Tongue (tissue), 1 donor: ENCODE measurements at regions not wholly inside any gene's neighbourhood (a gene's known extent, or its start where the extent isn't known, plus 50 kb on each side); places are given as distances from the start of the nearest gene placed in this dataset.

ENCODE experiments used
- DNase-seq: peaks from one replicate; pipeline ENCODE4 v3.0.0-alpha.2; 2015

- DNase-seq = no peak
These were observed 426.4 kb upstream of the LUZP2 start for GRCh38 chr11:24070435-24070834.

DNA sequence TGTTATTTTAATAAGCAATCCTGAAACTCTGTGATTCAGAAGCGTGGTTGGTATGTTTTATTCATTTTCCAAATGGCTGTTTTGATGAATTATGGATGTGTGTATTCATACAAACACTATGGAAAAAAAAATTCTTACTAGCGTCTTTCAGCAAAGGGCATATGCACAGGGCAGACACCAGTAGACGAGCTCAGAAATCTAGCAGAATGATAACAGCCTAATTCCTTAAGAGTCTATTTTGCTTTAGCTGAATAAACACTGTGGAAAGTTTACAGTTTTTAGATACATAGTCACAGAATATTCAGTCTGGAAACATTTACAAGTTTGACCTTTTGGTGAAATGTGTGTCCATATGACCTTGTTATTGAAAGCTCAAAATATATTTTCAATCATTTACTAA, 418.8 kb upstream of the LUZP2 start:
- DNase-seq = no peak

DNA sequence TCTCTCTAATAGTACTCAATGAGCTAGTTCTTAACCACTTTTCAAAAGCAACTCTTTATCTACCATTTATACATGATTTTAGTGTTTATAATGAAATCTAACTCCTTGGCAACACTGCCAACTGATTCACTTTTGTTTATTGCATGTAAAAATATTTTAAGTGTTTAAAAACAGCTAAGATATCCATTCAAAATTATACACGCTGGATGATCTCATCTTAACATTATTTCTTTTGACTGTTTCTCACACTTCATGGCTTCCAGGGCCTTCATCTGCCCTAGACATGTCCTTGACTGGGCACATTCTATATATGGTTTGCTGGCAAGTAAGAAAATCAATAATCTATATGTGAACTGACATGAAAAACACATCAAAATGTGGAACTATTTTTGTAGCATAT, 414.6 kb upstream of the LUZP2 start:
- DNase-seq = no peak

DNA sequence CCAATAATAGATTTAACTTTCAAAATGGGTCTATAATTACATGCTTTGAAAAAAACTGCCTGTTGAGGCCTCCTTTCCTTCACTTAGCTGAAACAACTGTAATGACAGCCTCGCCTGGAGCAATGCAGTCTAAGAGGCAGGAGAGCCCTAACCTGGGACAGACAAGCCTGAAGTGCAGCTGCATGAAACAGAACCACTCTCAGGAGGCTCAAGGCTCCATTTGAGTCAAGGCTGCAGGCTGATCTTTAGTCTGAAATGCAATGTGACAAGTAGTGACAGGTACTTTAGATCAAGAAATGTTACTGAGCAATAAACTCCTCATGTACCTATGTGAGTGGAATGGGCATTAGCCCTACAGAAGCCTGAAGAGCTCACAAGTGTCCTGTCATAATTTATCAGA, 414.0 kb upstream of the LUZP2 start:
- DNase-seq = no peak

GRCh38 chr11:24084956-24085355, 411.9 kb upstream of the LUZP2 start:
- DNase-seq = no peak

- DNase-seq = no peak
These were observed 409.9 kb upstream of the LUZP2 start for GRCh38 chr11:24086921-24087320.

- no peak for DNase-seq
These were observed 405.3 kb upstream of the LUZP2 start for GRCh38 chr11:24091594-24091993.

GRCh38 chr11:24093375-24093774, 403.5 kb upstream of the LUZP2 start:
- DNase-seq = peak; percentile 59

- no peak for DNase-seq
These were observed 388.2 kb upstream of the LUZP2 start for GRCh38 chr11:24108609-24109008.

GRCh38 chr11:24122291-24122690, 374.6 kb upstream of the LUZP2 start:
- no peak for DNase-seq

GRCh38 chr11:24124876-24125275, 372.0 kb upstream of the LUZP2 start:
- DNase-seq = no peak

DNA sequence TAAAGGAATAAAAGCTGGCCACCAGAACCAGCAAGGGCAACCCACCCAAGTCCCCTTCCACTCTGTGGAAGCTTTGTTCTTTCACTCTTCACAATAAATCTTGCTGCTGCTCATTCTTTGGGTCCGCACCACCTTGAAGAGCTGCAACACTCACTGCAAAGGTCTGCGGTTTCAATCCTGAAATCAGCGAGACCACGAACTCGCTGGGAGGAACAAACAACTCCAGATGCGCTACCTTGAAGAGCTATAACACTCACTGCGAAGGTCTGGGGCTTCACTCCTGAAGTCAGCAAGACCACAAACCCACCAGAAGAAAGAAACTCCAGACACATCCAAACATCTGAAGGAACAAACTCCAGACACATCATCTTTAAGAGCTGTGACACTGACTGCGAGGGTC, 365.2 kb upstream of the LUZP2 start:
- DNase-seq = no peak

DNA sequence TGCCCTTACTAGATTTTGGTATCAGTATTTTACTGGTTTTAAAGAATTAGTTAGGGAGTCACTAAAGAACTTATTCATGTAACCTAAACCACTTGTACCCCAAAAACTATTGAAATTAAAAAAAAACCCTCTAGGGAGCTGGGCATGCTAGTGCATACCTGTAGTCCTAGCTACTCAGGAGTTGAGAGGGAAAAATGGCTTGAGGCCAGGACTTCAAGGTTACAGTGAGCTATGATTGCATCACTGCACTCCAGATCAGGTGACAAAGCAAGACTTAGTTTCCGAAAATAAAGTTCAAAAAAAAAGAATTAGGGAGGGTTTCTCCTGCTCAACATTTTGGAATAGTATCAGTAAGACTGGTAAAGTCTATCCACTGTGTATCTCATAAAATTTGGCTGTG, 364.4 kb upstream of the LUZP2 start:
- DNase-seq = no peak

GRCh38 chr11:24134879-24135589, 361.8 kb upstream of the LUZP2 start:
- no peak for DNase-seq

DNA sequence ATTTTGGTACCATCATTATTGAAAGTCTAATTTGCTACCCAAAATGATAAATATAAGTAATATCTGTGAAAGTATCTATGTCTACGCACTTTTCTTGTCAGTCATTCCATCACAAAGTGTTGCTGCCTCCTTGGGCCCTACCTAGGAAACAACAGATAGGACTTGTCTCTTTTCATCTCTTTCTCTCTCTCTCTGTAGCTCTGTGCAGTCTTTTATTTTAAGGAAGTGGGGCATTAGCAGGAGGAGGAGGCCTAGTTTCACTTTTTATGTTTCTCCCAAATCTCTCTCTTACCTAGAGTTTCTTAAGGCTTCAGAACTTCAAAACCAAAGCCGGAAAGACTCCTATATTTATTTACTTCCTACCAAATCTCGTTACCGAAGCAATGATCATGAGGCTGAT, 354.8 kb upstream of the LUZP2 start:
- DNase-seq = no peak

GRCh38 chr11:24145411-24145810, 351.4 kb upstream of the LUZP2 start:
- DNase-seq = no peak

DNA sequence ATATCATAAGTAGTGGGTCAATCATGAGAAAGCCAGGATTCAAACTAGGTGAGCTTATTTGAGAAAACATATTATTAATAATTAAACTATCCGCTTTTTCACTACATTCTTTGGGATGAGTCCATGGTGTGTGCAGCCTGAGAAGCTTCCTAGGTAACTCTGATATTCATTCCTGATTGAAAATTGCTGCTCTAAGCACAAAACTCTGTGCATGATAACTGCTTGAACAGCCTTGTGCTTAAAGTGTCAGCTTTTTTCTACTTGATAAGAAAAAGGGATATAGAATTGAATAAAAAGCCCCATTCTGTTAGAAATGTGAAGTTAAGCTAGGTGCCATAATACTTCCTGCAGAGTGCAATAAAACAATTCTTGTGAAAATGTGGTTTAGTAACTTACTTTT, 343.5 kb upstream of the LUZP2 start:
- DNase-seq = no peak

DNA sequence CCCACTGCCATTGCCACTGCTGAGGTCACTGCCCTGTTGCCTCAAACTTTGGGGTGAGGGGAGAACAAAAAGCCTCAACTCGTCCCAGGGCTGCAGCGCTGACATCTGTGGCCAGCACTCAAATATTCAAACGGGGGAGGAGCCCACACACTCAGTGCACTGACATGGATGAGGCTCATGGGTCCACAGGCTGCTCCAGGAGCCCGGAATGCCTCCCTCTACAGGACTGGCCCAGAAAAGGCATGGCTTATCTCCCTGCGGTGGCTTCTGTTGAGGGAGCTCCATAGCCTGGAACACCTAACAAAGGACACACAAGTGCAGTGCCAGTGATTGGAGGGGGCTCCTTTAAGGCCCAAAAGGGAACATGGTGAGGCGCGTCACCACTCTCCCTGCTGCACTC, 341.1 kb upstream of the LUZP2 start:
- no peak for DNase-seq

DNA sequence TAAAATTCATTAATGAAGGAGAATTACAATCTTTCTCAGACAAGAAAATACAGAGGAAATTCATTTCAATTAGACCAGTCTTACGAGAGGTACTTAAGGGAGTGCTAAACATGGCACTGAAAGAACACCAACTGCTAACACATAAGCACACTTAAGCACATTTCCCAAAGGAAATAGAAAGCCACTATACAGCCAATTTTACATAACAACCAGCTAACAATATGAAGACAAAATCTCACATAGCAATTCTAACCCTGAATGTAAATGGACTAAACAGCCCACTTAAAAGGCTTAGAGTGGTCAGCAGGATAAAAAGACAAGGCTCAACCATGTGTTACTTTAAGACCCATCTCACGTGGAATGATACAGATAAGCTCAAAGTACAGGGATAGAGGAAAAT, 339.5 kb upstream of the LUZP2 start:
- no peak for DNase-seq

DNA sequence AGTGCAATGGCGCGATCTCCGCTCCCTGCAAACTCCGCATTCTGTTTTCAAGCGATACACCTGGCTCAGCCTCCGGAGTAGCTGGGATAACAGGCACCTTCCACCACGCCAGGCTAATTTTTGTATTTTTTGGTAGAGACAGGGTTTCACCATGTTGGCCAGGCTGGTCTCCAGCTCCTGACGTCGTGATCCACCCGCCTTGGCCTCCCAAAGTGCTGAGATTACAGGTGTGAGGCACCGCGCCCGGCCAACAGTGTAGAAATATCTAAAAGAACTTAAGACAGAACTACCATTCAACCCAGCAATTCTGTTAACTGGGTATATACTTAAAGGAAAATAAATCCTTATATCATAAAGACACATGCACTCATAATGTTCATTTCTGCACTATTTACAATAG, 335.3 kb upstream of the LUZP2 start:
- no peak for DNase-seq

DNA sequence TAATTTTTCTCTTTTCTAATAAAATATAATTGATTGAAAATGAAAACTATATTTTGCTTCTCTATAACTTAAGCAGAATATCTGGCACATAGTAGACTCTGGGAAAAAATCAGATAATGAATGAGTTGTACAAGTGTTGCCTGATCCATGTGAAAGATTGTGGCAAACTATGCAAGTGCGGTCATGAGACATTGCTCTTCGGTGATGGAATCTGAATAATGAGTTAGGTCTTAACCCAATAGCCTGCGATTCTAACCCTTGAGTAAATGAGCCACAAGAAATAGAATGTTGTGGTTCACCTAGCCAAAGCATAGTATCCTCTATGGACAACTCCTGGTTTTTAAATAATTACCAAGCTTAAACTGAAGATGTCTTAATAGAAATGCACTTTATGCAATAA, 333.7 kb upstream of the LUZP2 start:
- DNase-seq = no peak

GRCh38 chr11:24163841-24164240, 333.0 kb upstream of the LUZP2 start:
- DNase-seq = no peak

DNA sequence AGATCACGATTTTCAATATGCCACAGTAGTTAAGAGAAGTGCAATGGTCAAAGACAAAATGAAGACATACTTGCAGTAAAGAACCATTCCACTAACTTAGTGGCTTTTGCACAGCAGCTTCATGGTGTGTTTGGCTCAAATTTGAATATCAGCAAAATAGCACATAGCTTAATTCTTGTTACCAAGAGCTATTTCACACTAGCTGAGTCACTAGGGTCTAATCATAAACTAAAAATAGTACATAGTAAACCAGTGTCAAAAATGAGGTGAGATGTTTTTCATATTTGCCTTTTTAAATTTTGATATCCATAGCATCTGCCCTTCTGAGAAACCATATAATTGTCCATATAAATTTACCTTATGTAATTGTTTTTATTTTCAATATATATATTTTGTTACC, 325.0 kb upstream of the LUZP2 start:
- no peak for DNase-seq

GRCh38 chr11:24181395-24182047, 315.3 kb upstream of the LUZP2 start:
- no peak for DNase-seq
